Stomach (tissue), 4 donors: ENCODE measurements at regions not wholly inside any gene's neighbourhood (a gene's known extent, or its start where the extent isn't known, plus 50 kb on each side); places are given as distances from the start of the nearest gene placed in this dataset.

ENCODE experiments used
- EP300 ChIP-seq: sonication (generic); formaldehyde crosslinking; IDR thresholded peaks from one replicate; pipeline ENCODE4 v1.6.1; 2017; ENCODE audit warnings: antibody characterized with exemption
- POLR2A ChIP-seq, 4 donors: fragments of 450-650 bp; IDR thresholded peaks; one replicate each; pipeline ENCODE4 v1.6.1; 2016; ENCODE audit warnings: antibody characterized with exemption in 4 of 4, control low read depth in 2 of 4, mild to moderate bottlenecking in 1 of 4, moderate library complexity in 1 of 4
- TF ChIP-seq, protein P1 (sequence below), 7 experiments: fragments of 450-650 bp in 4 of 7; fragments of 200-600 bp in 3 of 7; sonication (generic) in 3 of 7; IDR thresholded peaks; one replicate each; pipeline ENCODE4 v1.5.1; 2016 to 2019; ENCODE audit warnings: antibody characterized with exemption in 7 of 7, control low read depth in 2 of 7, mild to moderate bottlenecking in 1 of 7

DNA sequence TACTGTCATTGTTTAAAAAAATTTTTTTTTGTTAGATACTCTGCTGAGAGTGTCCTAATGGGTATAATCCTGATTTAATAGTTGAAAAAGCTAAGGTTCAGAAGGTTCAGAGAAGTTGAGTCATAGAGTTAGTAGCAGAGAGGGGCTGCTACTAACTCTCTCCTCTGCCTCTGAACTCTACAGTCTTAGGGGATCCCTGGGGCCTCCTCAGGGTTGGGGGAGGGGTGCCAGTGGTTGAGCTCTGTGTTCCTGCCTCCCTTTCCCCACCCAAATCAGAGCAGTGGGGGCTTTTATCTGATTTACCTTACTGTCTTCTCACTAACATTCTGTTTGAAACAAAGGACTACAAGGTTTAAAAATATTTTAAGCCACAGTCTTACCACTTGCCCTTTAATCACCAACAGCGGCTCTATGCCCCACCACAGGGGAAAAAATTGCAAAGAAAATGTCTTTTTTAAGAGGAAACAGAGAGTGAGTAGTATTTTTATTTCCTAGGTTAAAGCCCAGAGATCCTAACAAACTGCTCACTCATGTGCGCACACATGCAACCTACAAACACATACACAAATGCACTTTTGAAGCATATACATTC, 102.2 kb upstream of the ATP6AP2 start:
- no peak for TF ChIP-seq EP300
- TF ChIP-seq, protein P1, sequence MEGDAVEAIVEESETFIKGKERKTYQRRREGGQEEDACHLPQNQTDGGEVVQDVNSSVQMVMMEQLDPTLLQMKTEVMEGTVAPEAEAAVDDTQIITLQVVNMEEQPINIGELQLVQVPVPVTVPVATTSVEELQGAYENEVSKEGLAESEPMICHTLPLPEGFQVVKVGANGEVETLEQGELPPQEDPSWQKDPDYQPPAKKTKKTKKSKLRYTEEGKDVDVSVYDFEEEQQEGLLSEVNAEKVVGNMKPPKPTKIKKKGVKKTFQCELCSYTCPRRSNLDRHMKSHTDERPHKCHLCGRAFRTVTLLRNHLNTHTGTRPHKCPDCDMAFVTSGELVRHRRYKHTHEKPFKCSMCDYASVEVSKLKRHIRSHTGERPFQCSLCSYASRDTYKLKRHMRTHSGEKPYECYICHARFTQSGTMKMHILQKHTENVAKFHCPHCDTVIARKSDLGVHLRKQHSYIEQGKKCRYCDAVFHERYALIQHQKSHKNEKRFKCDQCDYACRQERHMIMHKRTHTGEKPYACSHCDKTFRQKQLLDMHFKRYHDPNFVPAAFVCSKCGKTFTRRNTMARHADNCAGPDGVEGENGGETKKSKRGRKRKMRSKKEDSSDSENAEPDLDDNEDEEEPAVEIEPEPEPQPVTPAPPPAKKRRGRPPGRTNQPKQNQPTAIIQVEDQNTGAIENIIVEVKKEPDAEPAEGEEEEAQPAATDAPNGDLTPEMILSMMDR (IDR thresholded peaks at IDR 0.05), result no peak
- TF ChIP-seq POLR2A (IDR thresholded peaks at IDR 0.05), result no peak
